SW480 (cell line): ENCODE measurements at regions not wholly inside any gene's neighbourhood (a gene's known extent, or its start where the extent isn't known, plus 50 kb on each side); places are given as distances from the start of the nearest gene placed in this dataset.
"Not testable (repeated sequence)": the region's sequence is repeated elsewhere in the genome, so short reads cannot be mapped to it uniquely, and the experiment has no call there.

Source experiments
- DNase-seq: peaks from one replicate; pipeline ENCODE4 v3.0.0-alpha.2; 2016; ENCODE audit warnings: low spot score

- DNase-seq, result no peak
Observed at GRCh38 chr9:107836300-107836699, 346.7 kb upstream of the KLF4 start.

GRCh38 chr9:107833295-107833694 is 343.7 kb upstream of the KLF4 start:
- DNase-seq, result no peak

- no peak for DNase-seq
Observed at GRCh38 chr9:107832871-107833270, 343.3 kb upstream of the KLF4 start.

- DNase-seq, result no peak
Observed at GRCh38 chr9:107830479-107830878, 340.9 kb upstream of the KLF4 start.

- no peak for DNase-seq
Observed at GRCh38 chr9:107827884-107828283, 338.3 kb upstream of the KLF4 start.

GRCh38 chr9:107827304-107827703 is 337.7 kb upstream of the KLF4 start:
- no peak for DNase-seq

GRCh38 chr9:107826688-107826983 is 337.1 kb upstream of the KLF4 start:
- DNase-seq, result not testable (repeated sequence)

- no peak for DNase-seq
Observed at GRCh38 chr9:107824556-107824955, 335.0 kb upstream of the KLF4 start.

GRCh38 chr9:107819772-107820565 is 330.4 kb upstream of the KLF4 start:
- DNase-seq, result no peak

- DNase-seq, result not testable (repeated sequence)
Observed at GRCh38 chr9:107818503-107818829, 328.9 kb upstream of the KLF4 start.

- DNase-seq, result not testable (repeated sequence)
Observed at GRCh38 chr9:107817595-107818502, 328.3 kb upstream of the KLF4 start.

GRCh38 chr9:107816561-107817021 is 327.0 kb upstream of the KLF4 start:
- no peak for DNase-seq

GRCh38 chr9:107815782-107816560 is 326.4 kb upstream of the KLF4 start:
- no peak for DNase-seq

- no peak for DNase-seq
Observed at GRCh38 chr9:107813287-107813686, 323.7 kb upstream of the KLF4 start.

GRCh38 chr9:107810461-107810961 is 320.9 kb upstream of the KLF4 start:
- DNase-seq, result peak; percentile 10

- DNase-seq, result peak; percentile 13
Observed at GRCh38 chr9:107809871-107810460, 320.4 kb upstream of the KLF4 start.

GRCh38 chr9:107807183-107807582 is 317.6 kb upstream of the KLF4 start:
- DNase-seq, result peak; percentile 30

- DNase-seq, result no peak
Observed at GRCh38 chr9:107805201-107805600, 315.6 kb upstream of the KLF4 start.

- no peak for DNase-seq
Observed at GRCh38 chr9:107794259-107794658, 304.7 kb upstream of the KLF4 start.

GRCh38 chr9:107793541-107793940 is 304.0 kb upstream of the KLF4 start:
- DNase-seq, result no peak

GRCh38 chr9:107792596-107792995 is 303.0 kb upstream of the KLF4 start:
- DNase-seq, result no peak

- DNase-seq, result no peak
Observed at GRCh38 chr9:107792006-107792405, 302.4 kb upstream of the KLF4 start.
